ENCODE measurements at regions not wholly inside any gene's neighbourhood (a gene's known extent, or its start where the extent isn't known, plus 50 kb on each side); places are given as distances from the start of the nearest gene placed in this dataset.

DNA sequence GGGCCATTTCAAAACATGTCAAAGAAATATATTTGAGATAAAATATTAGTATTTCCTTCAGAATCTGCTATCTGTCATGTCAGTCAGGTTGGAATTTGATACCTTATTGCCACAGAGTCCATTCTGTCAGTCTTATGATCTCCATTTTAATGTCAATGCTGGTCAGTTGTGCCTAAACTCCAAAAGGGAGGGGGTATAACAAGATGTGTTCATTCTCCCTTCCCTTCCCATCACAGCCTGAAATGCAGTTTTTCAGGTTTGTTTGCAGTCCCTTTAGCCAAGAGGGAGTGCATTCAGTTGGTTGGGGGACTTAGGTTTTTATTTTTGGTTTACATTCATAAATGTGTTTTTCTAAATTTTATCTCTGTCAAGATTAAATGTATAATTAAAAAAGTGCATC lies 59.8 kb upstream of the INHBA start:
- Histone ChIP-seq H3K27ac (ENCODE audit: poor library complexity, severe bottlenecking) (no peak overlapping the region), H3K4me3 (ENCODE audit: severe bottlenecking) (no peak overlapping the region), H3K36me3 (ENCODE audit: low read depth) (no peaks in the 10 kb centered on the region), H3K4me1 (ENCODE audit: insufficient read depth, poor library complexity, severe bottlenecking) (no peaks in the 10 kb centered on the region), H3K27me3 (ENCODE audit: insufficient read depth, poor library complexity, severe bottlenecking) (no peaks in the 10 kb centered on the region), H3K9me3 (ENCODE audit: severe bottlenecking) (no peaks in the 10 kb centered on the region)
- TF ChIP-seq, protein P1, sequence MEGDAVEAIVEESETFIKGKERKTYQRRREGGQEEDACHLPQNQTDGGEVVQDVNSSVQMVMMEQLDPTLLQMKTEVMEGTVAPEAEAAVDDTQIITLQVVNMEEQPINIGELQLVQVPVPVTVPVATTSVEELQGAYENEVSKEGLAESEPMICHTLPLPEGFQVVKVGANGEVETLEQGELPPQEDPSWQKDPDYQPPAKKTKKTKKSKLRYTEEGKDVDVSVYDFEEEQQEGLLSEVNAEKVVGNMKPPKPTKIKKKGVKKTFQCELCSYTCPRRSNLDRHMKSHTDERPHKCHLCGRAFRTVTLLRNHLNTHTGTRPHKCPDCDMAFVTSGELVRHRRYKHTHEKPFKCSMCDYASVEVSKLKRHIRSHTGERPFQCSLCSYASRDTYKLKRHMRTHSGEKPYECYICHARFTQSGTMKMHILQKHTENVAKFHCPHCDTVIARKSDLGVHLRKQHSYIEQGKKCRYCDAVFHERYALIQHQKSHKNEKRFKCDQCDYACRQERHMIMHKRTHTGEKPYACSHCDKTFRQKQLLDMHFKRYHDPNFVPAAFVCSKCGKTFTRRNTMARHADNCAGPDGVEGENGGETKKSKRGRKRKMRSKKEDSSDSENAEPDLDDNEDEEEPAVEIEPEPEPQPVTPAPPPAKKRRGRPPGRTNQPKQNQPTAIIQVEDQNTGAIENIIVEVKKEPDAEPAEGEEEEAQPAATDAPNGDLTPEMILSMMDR (IDR thresholded peaks at IDR 0.05; ENCODE audit: poor library complexity, severe bottlenecking), result no peak
- DNase-seq (ENCODE audit: low spot score), result no peak
- ATAC-seq (ENCODE audit: low read depth), result no peak

DNA sequence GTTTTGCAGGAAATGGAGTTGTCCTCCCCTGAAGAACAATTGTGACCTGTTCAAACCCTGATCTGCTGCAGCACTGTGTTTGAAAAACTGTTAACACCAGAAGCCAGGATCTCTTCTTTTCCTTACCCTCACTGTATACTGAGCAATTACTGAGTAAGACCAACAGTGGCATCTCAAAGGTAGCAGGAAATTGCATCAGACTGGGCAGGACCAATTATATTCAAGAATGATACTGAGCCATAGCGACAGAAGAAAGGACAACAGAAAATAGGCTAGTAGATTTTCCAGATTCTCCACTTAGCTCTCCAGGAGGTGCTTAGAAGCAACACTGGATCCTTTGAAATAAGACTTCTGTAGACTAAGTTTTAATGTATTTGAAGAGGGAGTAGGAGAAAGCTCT lies 57.4 kb upstream of the INHBA start:
- no peak for ATAC-seq (ENCODE audit: low read depth)
- Histone ChIP-seq H3K27me3 (ENCODE audit: insufficient read depth, poor library complexity, severe bottlenecking) (no peaks in the 10 kb centered on the region), H3K36me3 (ENCODE audit: low read depth) (no peaks in the 10 kb centered on the region), H3K4me3 (ENCODE audit: severe bottlenecking) (no peak overlapping the region), H3K4me1 (ENCODE audit: insufficient read depth, poor library complexity, severe bottlenecking) (no peaks in the 10 kb centered on the region), H3K9me3 (ENCODE audit: severe bottlenecking) (peaks cover 6% of the 10 kb centered on the region), H3K27ac (ENCODE audit: poor library complexity, severe bottlenecking) (no peak overlapping the region)
- TF ChIP-seq, protein P1 (IDR thresholded peaks at IDR 0.05; ENCODE audit: poor library complexity, severe bottlenecking), result no peak
- no peak for DNase-seq (ENCODE audit: low spot score)

DNA sequence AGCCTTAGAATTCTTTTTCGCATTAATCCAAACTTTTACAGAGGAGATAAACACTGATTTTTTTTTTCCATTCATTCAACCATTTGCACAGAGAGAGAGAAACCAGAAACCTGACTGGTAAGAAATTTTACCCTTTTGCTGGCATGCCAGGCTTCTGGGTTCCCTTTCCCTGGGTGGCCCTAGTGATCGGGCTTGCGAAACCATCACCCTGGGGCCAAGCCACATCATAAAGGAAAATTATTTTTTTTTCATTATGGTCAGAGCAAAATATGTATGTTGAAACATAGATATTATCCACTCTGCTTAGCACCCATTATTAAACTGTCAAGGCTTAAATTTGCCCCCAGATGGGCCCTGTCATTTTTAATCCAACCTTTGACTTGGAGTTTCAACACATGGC lies 55.4 kb upstream of the INHBA start:
- DNase-seq (ENCODE audit: low spot score), result no peak
- H3K27me3 ChIP-seq (ENCODE audit: insufficient read depth, poor library complexity, severe bottlenecking), result no peaks in the 10 kb centered on the region
- ATAC-seq (ENCODE audit: low read depth), result no peak
- H3K9me3 ChIP-seq (ENCODE audit: severe bottlenecking), result peaks cover 6% of the 10 kb centered on the region
- H3K27ac ChIP-seq (ENCODE audit: poor library complexity, severe bottlenecking), result no peak overlapping the region
- TF ChIP-seq, protein P1 (IDR thresholded peaks at IDR 0.05; ENCODE audit: poor library complexity, severe bottlenecking), result no peak
- H3K4me1 ChIP-seq (ENCODE audit: insufficient read depth, poor library complexity, severe bottlenecking), result no peaks in the 10 kb centered on the region
- H3K4me3 ChIP-seq (ENCODE audit: severe bottlenecking), result no peak overlapping the region
- H3K36me3 ChIP-seq (ENCODE audit: low read depth), result no peaks in the 10 kb centered on the region

DNA sequence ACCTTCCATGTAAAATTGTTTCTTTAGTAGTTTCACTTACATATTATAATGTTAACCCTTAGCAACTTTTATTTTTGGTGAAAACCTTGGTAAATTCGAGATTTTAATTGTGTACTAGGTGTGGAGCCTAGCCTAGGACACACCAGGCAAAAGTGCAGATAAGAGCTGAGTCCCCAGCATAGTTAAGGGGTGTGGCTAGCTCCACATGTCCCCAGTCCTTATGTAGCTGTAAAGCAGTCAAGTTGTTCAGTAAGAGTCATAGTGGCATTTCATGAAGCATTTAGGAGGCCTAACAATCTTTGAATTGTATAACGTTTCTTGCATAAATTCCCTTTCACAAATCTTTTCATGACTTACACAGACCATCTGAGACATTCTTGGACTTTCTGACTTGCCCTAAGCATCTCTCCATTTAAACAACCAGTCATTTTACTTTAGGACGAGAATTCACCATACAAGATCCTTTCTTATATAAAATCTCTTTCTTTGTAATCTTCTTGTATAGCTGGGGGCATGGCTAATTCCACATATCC lies 53.8 kb upstream of the INHBA start:
- TF ChIP-seq, protein P1 (IDR thresholded peaks at IDR 0.05; ENCODE audit: poor library complexity, severe bottlenecking), result no peak
- H3K4me1 ChIP-seq (ENCODE audit: insufficient read depth, poor library complexity, severe bottlenecking), result no peaks in the 10 kb centered on the region
- H3K9me3 ChIP-seq (ENCODE audit: severe bottlenecking), result peaks cover 6% of the 10 kb centered on the region
- H3K27me3 ChIP-seq (ENCODE audit: insufficient read depth, poor library complexity, severe bottlenecking), result no peaks in the 10 kb centered on the region
- H3K27ac ChIP-seq (ENCODE audit: poor library complexity, severe bottlenecking), result no peak overlapping the region
- DNase-seq (ENCODE audit: low spot score), result no peak
- no peaks in the 10 kb centered on the region for H3K36me3 ChIP-seq (ENCODE audit: low read depth)
- H3K4me3 ChIP-seq (ENCODE audit: severe bottlenecking), result no peak overlapping the region
- ATAC-seq (ENCODE audit: low read depth), result no peak

DNA sequence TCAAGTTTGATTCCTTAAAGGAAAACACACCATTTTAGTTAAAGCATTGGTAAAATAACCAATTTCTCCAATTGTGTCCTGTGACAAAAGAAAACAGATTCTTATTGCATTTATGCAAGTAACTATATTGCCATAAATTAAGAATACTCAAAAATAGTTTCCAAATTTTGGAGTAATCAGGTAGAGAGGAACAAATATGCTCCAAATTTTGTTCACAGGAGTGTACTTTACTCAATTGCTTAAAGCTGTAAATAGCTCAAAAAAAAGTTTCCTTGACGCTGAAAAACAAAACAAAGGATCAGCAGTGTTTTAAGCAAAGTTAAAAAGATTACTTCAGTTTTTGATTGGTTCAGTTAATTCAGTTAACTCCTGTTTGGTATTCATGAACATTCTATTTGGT lies 52.2 kb upstream of the INHBA start:
- H3K4me1 ChIP-seq (ENCODE audit: insufficient read depth, poor library complexity, severe bottlenecking), result no peaks in the 10 kb centered on the region
- no peak for DNase-seq (ENCODE audit: low spot score)
- TF ChIP-seq, protein P1 (IDR thresholded peaks at IDR 0.05; ENCODE audit: poor library complexity, severe bottlenecking), result no peak

More for the DNA sequence above, 52.2 kb upstream of the INHBA start:
- H3K36me3 ChIP-seq (ENCODE audit: low read depth), result no peaks in the 10 kb centered on the region
- ATAC-seq (ENCODE audit: low read depth), result no peak
- H3K4me3 ChIP-seq (ENCODE audit: severe bottlenecking), result no peak overlapping the region
- H3K9me3 ChIP-seq (ENCODE audit: severe bottlenecking), result peaks cover 6% of the 10 kb centered on the region
- no peaks in the 10 kb centered on the region for H3K27me3 ChIP-seq (ENCODE audit: insufficient read depth, poor library complexity, severe bottlenecking)
- no peak overlapping the region for H3K27ac ChIP-seq (ENCODE audit: poor library complexity, severe bottlenecking)
